Suprapubic skin (tissue), 4 donors: ENCODE measurements at regions not wholly inside any gene's neighbourhood (a gene's known extent, or its start where the extent isn't known, plus 50 kb on each side); places are given as distances from the start of the nearest gene placed in this dataset.
"Not testable (repeated sequence)": the region's sequence is repeated elsewhere in the genome, so short reads cannot be mapped to it uniquely, and the experiment has no call there.

ENCODE experiments used
- DNase-seq, 2 donors: peaks; one replicate each; pipeline ENCODE4 v3.0.0-alpha.2; 2019; ENCODE audit warnings: low spot score in 2 of 2
- H3K27ac ChIP-seq: fragments of 200-600 bp; sonication (generic); one replicate; pipeline ENCODE4 v1.5.1; 2019
- H3K27me3 ChIP-seq: fragments of 200-600 bp; sonication (generic); one replicate; pipeline ENCODE4 v1.5.1; 2019
- H3K36me3 ChIP-seq: fragments of 200-600 bp; sonication (generic); one replicate; pipeline ENCODE4 v1.5.1; 2019
- H3K4me1 ChIP-seq: fragments of 200-600 bp; sonication (generic); one replicate; pipeline ENCODE4 v1.5.1; 2019
- H3K4me3 ChIP-seq: fragments of 200-600 bp; sonication (generic); one replicate; pipeline ENCODE4 v1.5.1; 2019; ENCODE audit warnings: mild to moderate bottlenecking
- H3K9me3 ChIP-seq: fragments of 200-600 bp; sonication (generic); one replicate; pipeline ENCODE4 v1.5.1; 2019
- EP300 ChIP-seq: sonication (generic); formaldehyde crosslinking; IDR thresholded peaks from one replicate; pipeline ENCODE4 v1.6.1; 2017; ENCODE audit warnings: antibody characterized with exemption
- POLR2A ChIP-seq, 2 donors: fragments of 450-650 bp; IDR thresholded peaks; one replicate each; pipeline ENCODE4 v1.6.1; 2017; ENCODE audit warnings: antibody characterized with exemption in 2 of 2, mild to moderate bottlenecking in 2 of 2, moderate library complexity in 2 of 2
- POLR2AphosphoS5 ChIP-seq, 3 donors: sonication (generic); formaldehyde crosslinking; IDR thresholded peaks; one replicate each; pipeline ENCODE4 v1.6.1; 2017; ENCODE audit warnings: antibody characterized with exemption in 3 of 3
- WGBS: methylation state at CpG from one replicate; pipeline ENCODE4 v1.1.5; 2018; 5-methylcytosine and 5-hydroxymethylcytosine counted together
- TF ChIP-seq, protein P1 (sequence below), 2 donors: fragments of 200-600 bp in 1 of 2; fragments of 450-650 bp in 1 of 2; sonication (generic) in 1 of 2; IDR thresholded peaks; one replicate each; pipeline ENCODE4 v1.5.1; 2016 to 2019; ENCODE audit warnings: antibody characterized with exemption in 2 of 2, mild to moderate bottlenecking in 1 of 2, moderate library complexity in 1 of 2

DNA sequence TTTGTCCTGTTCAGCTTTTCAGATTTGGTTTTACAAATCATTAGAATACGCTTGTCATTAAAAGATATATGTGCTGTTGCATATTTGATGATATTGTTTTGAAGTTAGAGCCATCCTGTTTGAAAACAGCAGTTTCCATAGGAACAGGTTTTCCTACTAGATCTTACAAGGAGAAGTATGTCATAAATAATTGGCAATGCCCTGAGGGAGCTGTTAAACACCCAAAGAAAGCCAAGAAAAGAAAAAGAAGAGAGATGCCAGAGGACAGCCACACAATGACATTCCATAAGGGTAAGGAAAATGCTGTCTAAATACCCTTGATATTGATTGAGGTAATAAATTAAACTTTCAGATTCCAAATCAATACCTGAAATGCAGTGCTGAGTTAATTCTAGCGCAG is 392.2 kb upstream of the CRIM1 start:
- 52% methylated on average over 2 of the region's 2 CpGs for WGBS
- no peaks in the 10 kb centered on the region for H3K9me3 ChIP-seq
- no peak overlapping the region for H3K4me3 ChIP-seq
- H3K27ac ChIP-seq, result no peak overlapping the region
- H3K27me3 ChIP-seq, result no peaks in the 10 kb centered on the region
- no peaks in the 10 kb centered on the region for H3K36me3 ChIP-seq
- H3K4me1 ChIP-seq, result no peaks in the 10 kb centered on the region
- TF ChIP-seq EP300 (no peak), POLR2AphosphoS5 (IDR thresholded peaks at IDR 0.05) (no peak), POLR2A (IDR thresholded peaks at IDR 0.05) (no peak)
- TF ChIP-seq, protein P1, sequence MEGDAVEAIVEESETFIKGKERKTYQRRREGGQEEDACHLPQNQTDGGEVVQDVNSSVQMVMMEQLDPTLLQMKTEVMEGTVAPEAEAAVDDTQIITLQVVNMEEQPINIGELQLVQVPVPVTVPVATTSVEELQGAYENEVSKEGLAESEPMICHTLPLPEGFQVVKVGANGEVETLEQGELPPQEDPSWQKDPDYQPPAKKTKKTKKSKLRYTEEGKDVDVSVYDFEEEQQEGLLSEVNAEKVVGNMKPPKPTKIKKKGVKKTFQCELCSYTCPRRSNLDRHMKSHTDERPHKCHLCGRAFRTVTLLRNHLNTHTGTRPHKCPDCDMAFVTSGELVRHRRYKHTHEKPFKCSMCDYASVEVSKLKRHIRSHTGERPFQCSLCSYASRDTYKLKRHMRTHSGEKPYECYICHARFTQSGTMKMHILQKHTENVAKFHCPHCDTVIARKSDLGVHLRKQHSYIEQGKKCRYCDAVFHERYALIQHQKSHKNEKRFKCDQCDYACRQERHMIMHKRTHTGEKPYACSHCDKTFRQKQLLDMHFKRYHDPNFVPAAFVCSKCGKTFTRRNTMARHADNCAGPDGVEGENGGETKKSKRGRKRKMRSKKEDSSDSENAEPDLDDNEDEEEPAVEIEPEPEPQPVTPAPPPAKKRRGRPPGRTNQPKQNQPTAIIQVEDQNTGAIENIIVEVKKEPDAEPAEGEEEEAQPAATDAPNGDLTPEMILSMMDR (IDR thresholded peaks at IDR 0.05), result no peak
- no peak for DNase-seq

DNA sequence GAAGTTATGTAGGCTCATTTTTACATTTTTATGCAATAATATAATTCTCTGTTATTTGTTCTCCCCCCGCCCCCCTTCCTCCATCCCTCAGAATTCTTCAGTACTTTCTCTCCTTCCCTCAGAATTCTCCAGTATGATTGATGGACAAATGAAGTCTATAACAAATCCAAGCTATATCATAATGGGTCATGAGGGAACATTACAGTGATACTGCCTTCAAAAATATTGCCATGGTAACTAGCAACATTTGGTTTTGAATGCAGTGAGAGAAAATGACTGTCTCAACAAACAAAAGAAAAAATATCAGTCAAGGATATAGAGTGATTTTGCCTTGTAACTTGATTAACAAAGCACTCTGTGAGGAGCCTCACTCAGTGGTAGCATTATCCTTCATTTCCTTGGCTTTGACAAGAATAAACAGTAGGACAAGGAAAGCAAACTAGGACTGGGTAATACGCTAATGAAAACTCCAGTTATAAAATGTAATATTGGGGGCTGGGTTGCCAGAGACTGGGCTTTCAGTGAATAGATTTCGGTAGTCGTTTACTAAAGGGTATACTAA is 392.9 kb upstream of the CRIM1 start:
- no peak for DNase-seq
- Histone ChIP-seq H3K4me3 (no peak overlapping the region), H3K27me3 (no peaks in the 10 kb centered on the region), H3K36me3 (no peaks in the 10 kb centered on the region), H3K9me3 (no peaks in the 10 kb centered on the region), H3K27ac (no peak overlapping the region), H3K4me1 (no peaks in the 10 kb centered on the region)
- 66% methylated on average over 4 of the region's 4 CpGs for WGBS
- TF ChIP-seq EP300 (no peak), POLR2A (IDR thresholded peaks at IDR 0.05) (no peak), POLR2AphosphoS5 (IDR thresholded peaks at IDR 0.05) (no peak)
- TF ChIP-seq, protein P1 (IDR thresholded peaks at IDR 0.05), result no peak

DNA sequence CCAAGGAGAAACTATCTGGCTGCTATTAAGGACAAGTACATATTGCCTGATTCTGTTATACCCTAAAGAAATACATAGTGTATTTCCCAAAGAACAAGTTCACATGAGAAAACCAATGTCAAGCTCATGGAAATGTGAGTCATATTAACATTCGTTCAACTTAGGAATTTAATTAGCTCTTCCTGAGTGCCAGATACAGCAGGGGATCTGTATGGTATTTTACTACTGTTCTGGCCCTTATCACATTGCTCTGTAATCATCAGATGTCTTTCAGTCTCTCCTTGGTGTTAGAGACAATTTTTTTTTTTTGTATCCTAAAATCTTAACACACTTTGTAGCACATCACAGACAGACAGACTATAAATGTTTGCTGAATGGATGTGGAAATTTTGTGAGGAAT is 395.0 kb upstream of the CRIM1 start:
- DNase-seq, result no peak
- WGBS, result 29% methylated on average over 1 of the region's 1 CpG
- H3K27me3 ChIP-seq, result no peaks in the 10 kb centered on the region

DNA sequence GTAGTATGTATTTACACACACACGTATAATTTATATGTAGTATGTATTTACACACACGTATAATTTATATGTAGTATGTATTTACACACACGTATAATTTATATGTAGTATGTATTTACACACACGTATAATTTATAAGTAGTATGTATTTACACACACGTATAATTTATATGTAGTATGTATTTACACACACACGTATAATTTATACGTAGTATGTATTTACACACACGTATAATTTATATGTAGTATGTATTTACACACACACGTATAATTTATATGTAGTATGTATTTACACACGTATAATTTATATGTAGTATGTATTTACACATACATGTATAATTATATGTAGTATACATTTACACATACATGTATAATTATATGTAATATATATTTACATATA is 398.5 kb upstream of the CRIM1 start:
- H3K27ac ChIP-seq, H3K27me3 ChIP-seq, H3K36me3 ChIP-seq, DNase-seq, H3K4me3 ChIP-seq, H3K9me3 ChIP-seq, H3K4me1 ChIP-seq: not testable (repeated sequence)
- WGBS, result 93% methylated on average over 10 of the region's 10 CpGs

More for the DNA sequence above, 395.0 kb upstream of the CRIM1 start:
- no peak for TF ChIP-seq EP300
- no peak for TF ChIP-seq POLR2A (IDR thresholded peaks at IDR 0.05)
- Histone ChIP-seq H3K27ac (no peak overlapping the region), H3K4me3 (no peak overlapping the region), H3K9me3 (no peaks in the 10 kb centered on the region), H3K4me1 (no peaks in the 10 kb centered on the region), H3K36me3 (no peaks in the 10 kb centered on the region)

DNA sequence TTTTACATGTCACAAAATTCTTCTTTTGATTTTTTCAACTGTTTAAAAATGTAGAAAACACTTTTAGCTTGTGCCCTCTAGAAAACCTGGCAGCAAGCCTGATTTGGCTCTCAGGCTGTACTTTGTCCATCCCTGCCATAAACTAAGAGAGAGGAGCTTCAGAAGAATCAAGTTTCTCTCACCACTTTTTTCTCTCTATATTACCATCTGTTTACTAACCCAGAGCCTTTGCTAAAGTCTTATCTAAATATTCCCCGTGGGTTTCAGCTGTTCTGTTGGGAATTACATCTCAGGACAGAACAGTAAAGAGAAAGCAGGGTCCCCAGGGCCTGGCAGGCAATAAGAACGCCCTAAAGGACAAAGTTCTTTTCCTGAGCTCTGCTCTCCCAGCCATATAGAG is 409.1 kb upstream of the CRIM1 start:
- no peak overlapping the region for H3K27ac ChIP-seq
- no peak overlapping the region for H3K4me3 ChIP-seq
- TF ChIP-seq POLR2AphosphoS5 (IDR thresholded peaks at IDR 0.05), result no peak
- TF ChIP-seq POLR2A (IDR thresholded peaks at IDR 0.05), result no peak
- TF ChIP-seq, protein P1 (IDR thresholded peaks at IDR 0.05), result no peak
- TF ChIP-seq EP300, result no peak
- no peaks in the 10 kb centered on the region for H3K9me3 ChIP-seq
- WGBS, result 51% methylated on average over 2 of the region's 2 CpGs
- H3K27me3 ChIP-seq, result no peaks in the 10 kb centered on the region
- H3K36me3 ChIP-seq, result no peaks in the 10 kb centered on the region
- no peaks in the 10 kb centered on the region for H3K4me1 ChIP-seq
- DNase-seq, result no peak

DNA sequence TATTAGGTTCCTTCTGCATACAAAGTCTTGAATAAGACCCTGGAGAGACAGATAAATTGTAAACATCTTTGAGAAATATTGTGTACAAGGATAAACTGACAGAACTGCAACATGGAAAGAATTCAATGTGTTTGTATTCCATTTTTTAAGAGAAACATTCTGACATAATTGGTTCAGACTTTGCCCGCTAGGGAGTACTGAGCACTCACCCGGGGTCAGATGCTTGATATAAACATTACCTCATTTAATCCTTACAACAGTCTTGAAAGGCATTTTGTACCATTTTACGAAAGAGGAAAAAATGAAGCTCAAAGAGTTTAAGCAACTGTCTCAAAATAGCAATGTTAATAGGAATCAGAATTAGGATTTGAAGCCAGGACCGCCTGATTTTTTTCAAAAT is 416.7 kb upstream of the CRIM1 start:
- Histone ChIP-seq H3K4me1 (no peaks in the 10 kb centered on the region), H3K9me3 (no peaks in the 10 kb centered on the region), H3K36me3 (no peaks in the 10 kb centered on the region), H3K4me3 (no peak overlapping the region), H3K27me3 (no peaks in the 10 kb centered on the region), H3K27ac (no peak overlapping the region)
- TF ChIP-seq POLR2AphosphoS5 (IDR thresholded peaks at IDR 0.05) (no peak), EP300 (no peak), POLR2A (IDR thresholded peaks at IDR 0.05) (no peak)
- TF ChIP-seq, protein P1 (IDR thresholded peaks at IDR 0.05), result no peak
- WGBS, result 57% methylated on average over 4 of the region's 4 CpGs
- no peak for DNase-seq
